GM12872 (cell line): ENCODE measurements at regions not wholly inside any gene's neighbourhood (a gene's known extent, or its start where the extent isn't known, plus 50 kb on each side); places are given as distances from the start of the nearest gene placed in this dataset.

ENCODE experiments used
- CTCF ChIP-seq: IDR thresholded peaks from 3 replicates; pipeline ENCODE4 v1.5.1; 2011; ENCODE audit warnings: low read depth, mild to moderate bottlenecking, low read length, moderate library complexity; ENCODE audit not compliant: insufficient read depth

- TF ChIP-seq CTCF: no peak
These were observed 1987.7 kb downstream of the TP53TG3F start for GRCh38 chr16:35447010-35447558.

GRCh38 chr16:35449663-35450062, 1990.3 kb downstream of the TP53TG3F start:
- no peak for TF ChIP-seq CTCF

- no peak for TF ChIP-seq CTCF
These were observed 1991.2 kb downstream of the TP53TG3F start for GRCh38 chr16:35450648-35451047.

- no peak for TF ChIP-seq CTCF
These were observed 1993.1 kb downstream of the TP53TG3F start for GRCh38 chr16:35452471-35452870.

GRCh38 chr16:35463358-35463757, 2003.9 kb downstream of the TP53TG3F start:
- TF ChIP-seq CTCF: no peak

- no peak for TF ChIP-seq CTCF
These were observed 2020.9 kb downstream of the TP53TG3F start for GRCh38 chr16:35480361-35480760.

GRCh38 chr16:35480988-35481387, 2021.6 kb downstream of the TP53TG3F start:
- no peak for TF ChIP-seq CTCF
